ENCODE measurements at regions not wholly inside any gene's neighbourhood (a gene's known extent, or its start where the extent isn't known, plus 50 kb on each side); places are given as distances from the start of the nearest gene placed in this dataset.

DNA sequence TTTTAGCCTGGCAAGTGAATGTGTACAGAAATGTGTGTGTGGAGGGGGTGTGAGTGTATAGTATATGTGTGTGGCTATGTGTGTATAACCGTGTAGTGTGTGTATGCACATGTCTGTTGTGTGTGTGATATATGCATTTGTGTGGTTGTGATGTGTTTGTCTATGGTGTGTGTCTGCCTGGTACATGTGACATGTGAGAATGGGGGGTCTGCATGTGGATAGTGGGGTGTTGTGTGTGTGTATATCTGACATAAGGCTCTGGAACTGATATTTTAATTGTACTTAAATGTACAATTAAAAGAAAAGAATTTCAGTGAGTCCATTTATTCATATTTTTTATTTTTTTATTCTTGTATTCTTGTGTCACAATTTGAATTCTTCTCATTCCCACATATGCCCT lies 57.2 kb upstream of the CNR1 start:
- Mint-ChIP-seq H3K27me3 (no peaks in the 10 kb centered on the region), H3K4me1 (ENCODE audit: low read depth) (no peaks in the 10 kb centered on the region), H3K27ac (no peak overlapping the region), H3K9me3 (peaks cover 1% of the 10 kb centered on the region), H3K36me3 (ENCODE audit: low read depth) (no peaks in the 10 kb centered on the region), H3K4me3 (no peak overlapping the region)
- intact Hi-C loops (cut with micrococcal nuclease), result no loop called here

DNA sequence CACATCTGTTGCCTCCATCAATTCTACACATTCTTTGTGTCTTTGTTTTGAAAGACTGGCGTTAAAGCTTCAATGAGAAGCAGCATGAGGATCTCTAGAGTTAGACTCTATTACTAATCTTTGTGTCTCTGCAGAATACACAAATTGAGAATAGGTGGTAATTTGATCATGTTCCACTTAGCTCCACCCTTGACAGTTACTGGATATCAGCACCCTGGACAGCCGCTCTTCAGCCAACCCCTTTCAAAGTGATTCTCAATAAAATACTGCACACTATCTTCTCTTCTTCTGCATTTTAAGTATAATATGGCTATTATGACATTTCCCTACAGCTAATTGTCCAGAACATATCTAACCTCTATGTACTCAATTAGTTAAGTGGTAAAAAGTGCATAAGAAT lies 54.3 kb upstream of the CNR1 start:
- H3K4me3 Mint-ChIP-seq, result no peak overlapping the region
- no peaks in the 10 kb centered on the region for H3K36me3 Mint-ChIP-seq (ENCODE audit: low read depth)
- no peaks in the 10 kb centered on the region for H3K27me3 Mint-ChIP-seq
- H3K9me3 Mint-ChIP-seq, result no peaks in the 10 kb centered on the region
- H3K4me1 Mint-ChIP-seq (ENCODE audit: low read depth), result no peaks in the 10 kb centered on the region
- no peak overlapping the region for H3K27ac Mint-ChIP-seq
- intact Hi-C loops (cut with micrococcal nuclease), result no loop called here

DNA sequence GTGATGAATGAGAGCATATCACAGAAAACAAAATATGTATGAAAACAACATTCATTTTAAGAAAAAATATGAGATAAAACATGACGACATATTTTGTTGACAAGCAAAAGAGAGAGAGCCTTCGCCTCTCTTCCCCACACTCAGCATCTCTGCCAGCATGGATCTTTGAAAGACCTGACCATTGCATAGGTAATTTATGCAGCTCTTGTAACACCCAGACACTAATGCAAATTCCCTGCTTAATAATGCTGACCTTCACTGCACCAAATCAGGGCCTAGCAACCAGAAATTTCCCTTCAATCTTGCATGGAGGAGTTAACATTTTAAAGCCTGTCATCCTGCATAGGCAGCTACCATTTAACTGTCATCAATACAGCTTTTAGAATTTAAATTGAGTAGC lies 50.0 kb upstream of the CNR1 start:
- no peak overlapping the region for H3K27ac Mint-ChIP-seq
- no peaks in the 10 kb centered on the region for H3K27me3 Mint-ChIP-seq
- intact Hi-C loops (cut with micrococcal nuclease), result no loop called here
- H3K9me3 Mint-ChIP-seq, result no peaks in the 10 kb centered on the region
- H3K4me1 Mint-ChIP-seq (ENCODE audit: low read depth), result no peaks in the 10 kb centered on the region
- no peak overlapping the region for H3K4me3 Mint-ChIP-seq
- no peaks in the 10 kb centered on the region for H3K36me3 Mint-ChIP-seq (ENCODE audit: low read depth)
